DND-41 (cell line): ENCODE measurements at regions not wholly inside any gene's neighbourhood (a gene's known extent, or its start where the extent isn't known, plus 50 kb on each side); places are given as distances from the start of the nearest gene placed in this dataset.

Experiments
- ATAC-seq: fragments of 200-7000 bp; cut with Tn5 transposase; 3 replicates; pipeline ENCODE4 v1.9.1; 2021; ENCODE audit warnings: low read depth; ENCODE audit not compliant: insufficient read depth
- DNase-seq: peaks from one replicate; pipeline ENCODE4 v3.0.0-alpha.2; 2020
- H2AFZ ChIP-seq: 2 replicates; pipeline ENCODE4 v1.6.0; 2012; ENCODE audit warnings: low read depth, low read length
- H3K27ac ChIP-seq: 2 replicates; pipeline ENCODE4 v1.5.1; 2012; ENCODE audit warnings: low read length, inconsistent platforms
- H3K27me3 ChIP-seq: fragments of 200-600 bp; sonication (generic); 2 replicates; pipeline ENCODE4 v1.6.0; 2012; ENCODE audit warnings: low read length, mild to moderate bottlenecking, inconsistent platforms; ENCODE audit not compliant: insufficient read depth, poor library complexity
- H3K36me3 ChIP-seq: 2 replicates; pipeline ENCODE4 v1.5.1; 2012; ENCODE audit warnings: low read length, inconsistent platforms; ENCODE audit not compliant: insufficient read depth
- H3K4me1 ChIP-seq: 2 replicates; pipeline ENCODE4 v1.5.1; 2012; ENCODE audit warnings: mild to moderate bottlenecking, low read length; ENCODE audit not compliant: insufficient read depth
- H3K4me2 ChIP-seq: 2 replicates; pipeline ENCODE4 v1.6.0; 2012; ENCODE audit warnings: mild to moderate bottlenecking, moderate library complexity, low read length, inconsistent platforms; ENCODE audit not compliant: insufficient read depth
- H3K4me3 ChIP-seq, 2 experiments: fragments of 200-600 bp in 1 of 2; shearing (Covaris generic) in 1 of 2; 2 replicates each; pipeline ENCODE4 v1.5.1; 2012 to 2016; ENCODE audit warnings: inconsistent platforms in 2 of 2, low read length in 2 of 2, mild to moderate bottlenecking in 2 of 2, low read depth in 1 of 2, moderate library complexity in 1 of 2
- H3K79me2 ChIP-seq: 2 replicates; pipeline ENCODE4 v1.6.0; 2012; ENCODE audit warnings: low read length, inconsistent platforms; ENCODE audit not compliant: insufficient read depth
- H3K9ac ChIP-seq: 2 replicates; pipeline ENCODE4 v1.6.0; 2012; ENCODE audit warnings: low read depth, mild to moderate bottlenecking, inconsistent platforms, low read length, moderate library complexity
- H3K9me3 ChIP-seq: 2 replicates; pipeline ENCODE4 v1.5.1; 2012; ENCODE audit warnings: low read length, moderate library complexity, mild to moderate bottlenecking, inconsistent platforms; ENCODE audit not compliant: insufficient read depth, severe bottlenecking
- H4K20me1 ChIP-seq: 2 replicates; pipeline ENCODE4 v1.6.0; 2012; ENCODE audit warnings: low read length; ENCODE audit not compliant: insufficient read depth
- CTCF ChIP-seq: IDR thresholded peaks from 2 replicates; pipeline ENCODE4 v1.5.1; 2012; ENCODE audit warnings: borderline replicate concordance, low read length, moderate library complexity, mild to moderate bottlenecking; ENCODE audit not compliant: poor library complexity, severe bottlenecking; ENCODE audit errors: extremely low read depth
- EZH2 ChIP-seq: IDR thresholded peaks from 3 replicates; pipeline ENCODE4 v1.6.1; 2012; ENCODE audit warnings: borderline replicate concordance, low read depth, mild to moderate bottlenecking, moderate library complexity, low read length, inconsistent platforms; ENCODE audit not compliant: severe bottlenecking

GRCh38 chr9:22739712-22740111, 293.1 kb downstream of the DMRTA1 start:
- Histone ChIP-seq H3K79me2 (no peaks in the 10 kb centered on the region), H4K20me1 (no peaks in the 10 kb centered on the region), H3K27me3 (no peaks in the 10 kb centered on the region), H3K9ac (no peak overlapping the region), H3K4me2 (no peak overlapping the region), H3K4me1 (no peaks in the 10 kb centered on the region), H3K9me3 (no peaks in the 10 kb centered on the region), H3K27ac (no peak overlapping the region), H3K36me3 (no peaks in the 10 kb centered on the region), H2AFZ (no peak overlapping the region), H3K4me3 (no peak overlapping the region)
- no peak for TF ChIP-seq CTCF
- no peak for TF ChIP-seq EZH2
- DNase-seq (no peak), ATAC-seq (no peak)

GRCh38 chr9:22740781-22741180, 294.2 kb downstream of the DMRTA1 start:
- no peak for ATAC-seq
- Histone ChIP-seq H3K9me3 (no peaks in the 10 kb centered on the region), H3K4me1 (no peaks in the 10 kb centered on the region), H4K20me1 (no peaks in the 10 kb centered on the region), H3K27ac (no peak overlapping the region), H3K4me2 (no peak overlapping the region), H3K36me3 (no peaks in the 10 kb centered on the region), H3K4me3 (no peak overlapping the region), H2AFZ (no peak overlapping the region), H3K9ac (no peak overlapping the region), H3K79me2 (no peaks in the 10 kb centered on the region), H3K27me3 (no peaks in the 10 kb centered on the region)
- no peak for TF ChIP-seq CTCF
- no peak for TF ChIP-seq EZH2
- no peak for DNase-seq

- Histone ChIP-seq H3K9ac (no peak overlapping the region), H2AFZ (no peak overlapping the region), H3K9me3 (no peaks in the 10 kb centered on the region), H3K4me2 (no peak overlapping the region), H3K4me1 (no peaks in the 10 kb centered on the region), H3K79me2 (no peaks in the 10 kb centered on the region), H4K20me1 (no peaks in the 10 kb centered on the region), H3K4me3 (no peak overlapping the region), H3K27ac (no peak overlapping the region), H3K36me3 (no peaks in the 10 kb centered on the region), H3K27me3 (no peaks in the 10 kb centered on the region)
- no peak for ATAC-seq
- TF ChIP-seq CTCF (no peak), EZH2 (no peak)
- DNase-seq = no peak
These were observed 295.8 kb downstream of the DMRTA1 start for GRCh38 chr9:22742401-22742800.
